Activated CD8-positive, alpha-beta T cell treated with anti-CD3 and anti-CD28 coated beads for 36 hours (primary cell): ENCODE measurements at regions not wholly inside any gene's neighbourhood (a gene's known extent, or its start where the extent isn't known, plus 50 kb on each side); places are given as distances from the start of the nearest gene placed in this dataset.

Source experiments
- ATAC-seq: fragments of 200-7000 bp; cut with Tn5 transposase; one replicate; pipeline ENCODE4 v1.10.0; 2021; ENCODE audit warnings: mild to moderate bottlenecking, moderate library complexity
- CTCF ChIA-PET: fragments of 350-600 bp; sonication (Branson Sonifier 250); formaldehyde crosslinking; loops from one replicate; lab custom pipeline; 2021; ENCODE audit warnings: antibody characterized with exemption; lab: Charles Lee
- POLR2A ChIA-PET: fragments of 350-600 bp; sonication (Branson Sonifier 250); formaldehyde crosslinking; loops from one replicate; lab custom pipeline; 2021; ENCODE audit warnings: antibody characterized with exemption; lab: Charles Lee
- DNase-seq: peaks from one replicate; pipeline ENCODE4 v3.0.0-alpha.2; 2020
- H3K27ac Mint-ChIP-seq: one replicate; pipeline ENCODE4 v1.8.0; 2021; ENCODE audit warnings: mild to moderate bottlenecking, mixed read lengths
- H3K27me3 Mint-ChIP-seq: one replicate; pipeline ENCODE4 v1.8.0; 2021; ENCODE audit warnings: mixed read lengths
- H3K36me3 Mint-ChIP-seq: one replicate; pipeline ENCODE4 v1.8.0; 2021; ENCODE audit warnings: low read depth, mixed read lengths
- H3K4me1 Mint-ChIP-seq: one replicate; pipeline ENCODE4 v1.8.0; 2021; ENCODE audit warnings: low read depth, mixed read lengths
- H3K4me3 Mint-ChIP-seq: one replicate; pipeline ENCODE4 v1.8.0; 2021; ENCODE audit warnings: mild to moderate bottlenecking, moderate library complexity, mixed read lengths
- H3K9me3 Mint-ChIP-seq: one replicate; pipeline ENCODE4 v1.8.0; 2021; ENCODE audit warnings: mixed read lengths
- intact Hi-C: fragments of 100-400 bp; cut with micrococcal nuclease; formaldehyde crosslinking; loops from one replicate; pipeline ENCODE4 v1.10.0; 2022
- TF ChIP-seq, protein P1 (sequence below): fragments of 200-600 bp; IDR thresholded peaks from one replicate; pipeline ENCODE4 v1.8.0; 2022; ENCODE audit warnings: antibody characterized with exemption, mild to moderate bottlenecking

DNA sequence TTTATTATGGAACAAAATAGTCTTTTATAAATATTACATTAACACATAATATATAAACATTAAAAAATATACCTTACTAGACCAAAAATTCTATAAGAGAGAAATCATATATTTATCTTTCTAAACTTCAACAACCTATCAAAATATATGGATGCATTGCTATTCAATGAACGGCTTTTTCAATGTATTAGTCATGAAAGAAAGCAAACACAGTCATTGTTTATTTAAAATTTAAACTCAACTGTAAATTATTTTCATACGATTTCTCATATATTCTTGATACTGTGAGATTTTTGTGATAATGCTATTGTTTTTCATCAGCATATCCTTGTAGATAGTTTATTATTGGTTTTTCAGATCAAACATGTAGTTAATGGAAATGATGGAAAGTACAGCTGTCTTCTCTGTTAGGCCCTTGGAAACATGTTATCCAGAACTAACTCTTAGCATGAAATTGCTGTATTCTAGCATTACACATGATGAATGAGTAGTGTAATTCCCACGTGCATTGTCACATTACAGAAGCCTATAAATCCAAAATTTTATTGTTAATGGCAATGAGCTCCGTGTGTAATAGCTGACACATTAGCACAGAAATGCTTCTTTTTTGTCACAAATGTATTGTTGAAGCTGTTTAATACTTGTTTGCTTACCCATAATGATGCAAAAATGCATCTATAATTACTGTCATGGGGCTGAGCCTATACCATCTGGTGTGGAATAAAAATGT is 1639.9 kb downstream of the SLITRK5 start:
- TF ChIP-seq, protein P1, sequence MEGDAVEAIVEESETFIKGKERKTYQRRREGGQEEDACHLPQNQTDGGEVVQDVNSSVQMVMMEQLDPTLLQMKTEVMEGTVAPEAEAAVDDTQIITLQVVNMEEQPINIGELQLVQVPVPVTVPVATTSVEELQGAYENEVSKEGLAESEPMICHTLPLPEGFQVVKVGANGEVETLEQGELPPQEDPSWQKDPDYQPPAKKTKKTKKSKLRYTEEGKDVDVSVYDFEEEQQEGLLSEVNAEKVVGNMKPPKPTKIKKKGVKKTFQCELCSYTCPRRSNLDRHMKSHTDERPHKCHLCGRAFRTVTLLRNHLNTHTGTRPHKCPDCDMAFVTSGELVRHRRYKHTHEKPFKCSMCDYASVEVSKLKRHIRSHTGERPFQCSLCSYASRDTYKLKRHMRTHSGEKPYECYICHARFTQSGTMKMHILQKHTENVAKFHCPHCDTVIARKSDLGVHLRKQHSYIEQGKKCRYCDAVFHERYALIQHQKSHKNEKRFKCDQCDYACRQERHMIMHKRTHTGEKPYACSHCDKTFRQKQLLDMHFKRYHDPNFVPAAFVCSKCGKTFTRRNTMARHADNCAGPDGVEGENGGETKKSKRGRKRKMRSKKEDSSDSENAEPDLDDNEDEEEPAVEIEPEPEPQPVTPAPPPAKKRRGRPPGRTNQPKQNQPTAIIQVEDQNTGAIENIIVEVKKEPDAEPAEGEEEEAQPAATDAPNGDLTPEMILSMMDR, result no peak
- POLR2A ChIA-PET, result no interaction called here
- Mint-ChIP-seq H3K27me3 (no peaks in the 10 kb centered on the region), H3K36me3 (no peaks in the 10 kb centered on the region), H3K4me1 (no peaks in the 10 kb centered on the region), H3K9me3 (peaks cover 3% of the 10 kb centered on the region), H3K27ac (no peak overlapping the region), H3K4me3 (no peak overlapping the region)
- no peak for DNase-seq
- no peak for ATAC-seq
- CTCF ChIA-PET, result no interaction called here
- intact Hi-C loops, result no loop called here

DNA sequence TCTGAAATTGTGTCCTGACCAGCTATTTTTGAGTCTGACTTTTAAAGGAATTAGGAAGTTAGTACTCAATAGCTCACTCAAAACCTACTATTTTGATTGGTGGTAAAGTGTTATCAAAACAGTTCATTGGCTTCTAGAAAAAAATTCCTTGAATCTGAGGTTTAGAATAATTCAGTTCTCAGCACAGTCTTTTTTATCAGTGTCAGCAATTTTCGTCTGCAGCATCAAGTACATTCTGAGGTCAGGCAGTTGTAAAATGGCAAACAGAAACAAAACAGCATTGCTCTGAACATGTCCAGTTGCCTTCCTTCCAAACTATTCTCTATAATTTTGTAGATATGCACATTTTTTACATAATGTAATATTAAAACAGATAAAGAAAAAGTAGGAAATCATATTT is 1644.1 kb downstream of the SLITRK5 start:
- DNase-seq, result no peak
- H3K4me1 Mint-ChIP-seq, result no peaks in the 10 kb centered on the region
- H3K27me3 Mint-ChIP-seq, result no peaks in the 10 kb centered on the region
- TF ChIP-seq, protein P1, result no peak
- no peak overlapping the region for H3K4me3 Mint-ChIP-seq
- ChIA-PET CTCF (no interaction called here), POLR2A (no interaction called here)
- intact Hi-C loops, result no loop called here
- H3K27ac Mint-ChIP-seq, result no peak overlapping the region
- peaks cover 4% of the 10 kb centered on the region for H3K9me3 Mint-ChIP-seq
- H3K36me3 Mint-ChIP-seq, result no peaks in the 10 kb centered on the region
- ATAC-seq, result no peak

DNA sequence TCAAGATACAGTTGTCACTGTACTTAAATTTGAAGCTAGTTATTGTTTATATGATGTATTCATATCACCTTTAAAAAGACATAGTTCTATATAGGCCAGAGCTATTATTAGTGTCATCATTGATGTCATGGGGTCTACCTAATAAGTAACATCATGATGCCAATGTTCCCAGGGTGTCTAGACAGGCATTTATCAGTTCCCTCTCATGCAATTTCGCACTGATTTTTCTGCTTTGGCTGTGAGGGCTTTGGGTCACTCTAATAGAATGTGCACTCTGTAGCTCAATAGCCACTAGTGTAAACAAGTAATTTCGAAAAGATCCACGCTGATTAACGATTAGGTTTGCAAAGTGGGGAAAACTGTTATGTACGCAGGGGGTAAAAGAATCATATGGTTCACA is 1651.3 kb downstream of the SLITRK5 start:
- no peak overlapping the region for H3K4me3 Mint-ChIP-seq
- H3K27ac Mint-ChIP-seq, result no peak overlapping the region
- TF ChIP-seq, protein P1, result no peak
- ChIA-PET CTCF (no interaction called here), POLR2A (no interaction called here)
- no peaks in the 10 kb centered on the region for H3K27me3 Mint-ChIP-seq
- ATAC-seq (no peak), DNase-seq (no peak)
- peaks cover 6% of the 10 kb centered on the region for H3K9me3 Mint-ChIP-seq
- H3K4me1 Mint-ChIP-seq, result no peaks in the 10 kb centered on the region
- intact Hi-C loops, result no loop called here
- no peaks in the 10 kb centered on the region for H3K36me3 Mint-ChIP-seq

DNA sequence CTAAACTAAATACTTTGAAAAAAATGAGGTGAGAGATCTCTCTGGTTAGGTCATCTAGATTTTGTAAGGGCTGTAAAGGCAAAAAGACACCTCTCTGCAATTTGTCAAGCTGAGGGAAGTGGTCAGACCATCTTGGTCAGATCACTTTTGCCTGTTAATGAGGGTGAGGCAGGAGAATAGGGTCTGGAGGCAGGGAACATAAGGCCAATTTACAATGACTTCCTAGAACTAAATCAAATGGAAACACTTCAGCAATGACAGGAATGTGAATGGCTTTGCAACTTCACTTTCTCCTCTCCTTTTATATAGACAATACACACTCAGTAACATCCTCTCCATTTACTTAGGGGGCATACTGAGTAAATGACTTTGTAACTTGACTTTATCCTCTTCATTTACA is 1653.4 kb downstream of the SLITRK5 start:
- H3K36me3 Mint-ChIP-seq, result no peaks in the 10 kb centered on the region
- no peak for DNase-seq
- peaks cover 9% of the 10 kb centered on the region for H3K9me3 Mint-ChIP-seq
- no peak overlapping the region for H3K4me3 Mint-ChIP-seq
- CTCF ChIA-PET, result no interaction called here
- TF ChIP-seq, protein P1, result no peak
- no peaks in the 10 kb centered on the region for H3K27me3 Mint-ChIP-seq
- POLR2A ChIA-PET, result no interaction called here
- no peaks in the 10 kb centered on the region for H3K4me1 Mint-ChIP-seq
- intact Hi-C loops, result no loop called here
- no peak overlapping the region for H3K27ac Mint-ChIP-seq
- no peak for ATAC-seq

DNA sequence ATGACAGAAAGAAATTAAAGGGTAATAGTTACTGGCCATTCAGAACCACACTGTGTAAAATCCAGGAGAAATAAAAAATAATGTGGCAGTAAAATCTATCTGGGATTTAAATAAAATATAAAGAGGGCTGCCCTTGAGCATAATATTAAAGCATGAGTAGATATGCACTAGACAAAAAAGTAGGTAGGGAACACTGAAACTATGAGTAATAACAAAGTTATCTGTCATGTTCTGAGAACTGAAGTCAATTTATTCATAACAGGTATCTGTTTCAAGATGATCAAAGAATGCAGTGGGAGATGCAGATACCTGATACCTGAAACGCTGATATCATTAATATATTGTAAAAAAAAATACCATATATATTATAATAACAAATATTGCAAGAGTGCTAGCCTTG is 1672.0 kb downstream of the SLITRK5 start:
- ATAC-seq (no peak), DNase-seq (no peak)
- CTCF ChIA-PET, result no interaction called here
- Mint-ChIP-seq H3K27me3 (no peaks in the 10 kb centered on the region), H3K4me3 (no peak overlapping the region), H3K27ac (no peak overlapping the region), H3K36me3 (no peaks in the 10 kb centered on the region), H3K4me1 (no peaks in the 10 kb centered on the region), H3K9me3 (peaks cover 2% of the 10 kb centered on the region)
- POLR2A ChIA-PET, result interaction anchor here (0.8 kb wide), 1 partner anchor 146 kb away, joined by 3 read pairs; no protein-coding TSS in a partner anchor
- TF ChIP-seq, protein P1, result no peak
- intact Hi-C loops, result no loop called here
